Activated B cell treated with CpG ODN at 0.5 μM for 24 hours (primary cell): ENCODE measurements at regions not wholly inside any gene's neighbourhood (a gene's known extent, or its start where the extent isn't known, plus 50 kb on each side); places are given as distances from the start of the nearest gene placed in this dataset.

Experiments used
- ATAC-seq: fragments of 200-7000 bp; cut with Tn5 transposase; one replicate; pipeline ENCODE4 v1.10.0; 2021; ENCODE audit warnings: low read depth, mild to moderate bottlenecking, moderate library complexity
- CTCF ChIA-PET: fragments of 350-600 bp; sonication (Branson Sonifier 250); formaldehyde crosslinking; loops from one replicate; lab custom pipeline; 2021; ENCODE audit warnings: antibody characterized with exemption; lab: Charles Lee
- POLR2A ChIA-PET: fragments of 350-600 bp; sonication (Branson Sonifier 250); formaldehyde crosslinking; loops from one replicate; lab custom pipeline; 2021; ENCODE audit warnings: antibody characterized with exemption; lab: Charles Lee
- DNase-seq: peaks from one replicate; pipeline ENCODE4 v3.0.0; 2022
- H3K27ac Mint-ChIP-seq: one replicate; pipeline ENCODE4 v1.8.0; 2020; ENCODE audit warnings: mixed read lengths
- H3K27me3 Mint-ChIP-seq: one replicate; pipeline ENCODE4 v1.8.0; 2021; ENCODE audit warnings: mixed read lengths
- H3K36me3 Mint-ChIP-seq: one replicate; pipeline ENCODE4 v1.8.0; 2021; ENCODE audit warnings: low read depth, mixed read lengths
- H3K4me1 Mint-ChIP-seq: one replicate; pipeline ENCODE4 v1.8.0; 2021; ENCODE audit warnings: mixed read lengths
- H3K4me3 Mint-ChIP-seq: one replicate; pipeline ENCODE4 v1.8.0; 2020; ENCODE audit warnings: mild to moderate bottlenecking, mixed read lengths
- H3K9me3 Mint-ChIP-seq: one replicate; pipeline ENCODE4 v1.8.0; 2020; ENCODE audit warnings: mixed read lengths
- intact Hi-C: fragments of 100-400 bp; cut with micrococcal nuclease; formaldehyde crosslinking; loops from one replicate; pipeline ENCODE4 v1.15.1; 2024
- TF ChIP-seq, protein P1 (sequence below): fragments of 200-600 bp; IDR thresholded peaks from one replicate; pipeline ENCODE4 v1.8.0; 2022; ENCODE audit warnings: antibody characterized with exemption, mild to moderate bottlenecking

DNA sequence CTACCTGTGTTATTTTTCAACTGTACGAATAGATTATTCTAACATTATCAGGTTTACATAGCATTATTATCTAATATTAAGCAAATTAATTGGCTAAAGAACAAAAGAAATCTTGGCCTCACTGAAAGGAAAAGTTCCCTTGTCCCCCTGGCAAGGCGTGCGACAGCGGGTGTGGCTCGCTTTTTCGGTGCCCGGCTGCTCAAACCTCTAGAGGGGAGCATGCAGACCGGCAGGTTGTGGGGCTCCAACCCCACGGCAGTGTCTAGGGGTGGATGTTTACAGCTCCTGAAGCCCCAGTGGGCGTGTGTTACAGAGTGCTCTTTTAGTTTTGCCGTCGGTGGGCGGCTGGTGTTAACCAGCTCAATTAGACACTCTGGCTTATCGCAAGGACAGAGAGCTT, 456.4 kb downstream of the TNS3 start:
- POLR2A ChIA-PET: no interaction called here
- no peaks in the 10 kb centered on the region for H3K27me3 Mint-ChIP-seq
- intact Hi-C loops: no loop called here

DNA sequence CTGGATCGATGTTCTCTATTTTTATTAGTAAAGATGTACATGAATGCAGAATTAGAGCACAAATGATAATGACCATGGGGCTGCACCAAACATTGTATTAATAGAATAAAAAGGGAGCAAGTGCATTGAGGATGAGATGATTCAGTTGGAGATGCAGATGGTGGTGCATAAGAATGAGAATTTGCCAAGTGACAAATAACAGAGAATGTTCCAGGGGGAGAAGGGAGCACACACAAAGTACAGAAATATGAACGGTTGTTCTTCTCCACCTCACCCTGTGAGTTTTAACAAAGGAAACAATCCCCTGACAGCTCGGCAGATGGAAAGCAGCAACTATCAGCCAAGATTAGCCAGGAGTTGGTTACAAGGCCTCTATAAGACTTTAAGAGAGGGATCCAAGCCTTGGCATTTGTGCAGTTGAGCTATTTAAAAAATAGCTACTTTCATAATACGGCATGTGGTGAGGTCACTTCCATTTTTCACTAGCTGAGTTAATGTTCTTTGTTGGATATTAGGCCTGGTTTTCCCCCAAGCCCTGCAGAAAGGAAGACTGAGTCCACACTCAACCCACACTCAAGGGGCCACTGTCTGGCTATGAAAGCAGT, 462.5 kb downstream of the TNS3 start:
- H3K36me3 Mint-ChIP-seq: no peaks in the 10 kb centered on the region
- H3K27me3 Mint-ChIP-seq: no peaks in the 10 kb centered on the region
- H3K4me1 Mint-ChIP-seq: no peaks in the 10 kb centered on the region
- no peak for ATAC-seq
- no peak for DNase-seq
- ChIA-PET POLR2A (no interaction called here), CTCF (no interaction called here)
- H3K27ac Mint-ChIP-seq: no peak overlapping the region
- TF ChIP-seq, protein P1, sequence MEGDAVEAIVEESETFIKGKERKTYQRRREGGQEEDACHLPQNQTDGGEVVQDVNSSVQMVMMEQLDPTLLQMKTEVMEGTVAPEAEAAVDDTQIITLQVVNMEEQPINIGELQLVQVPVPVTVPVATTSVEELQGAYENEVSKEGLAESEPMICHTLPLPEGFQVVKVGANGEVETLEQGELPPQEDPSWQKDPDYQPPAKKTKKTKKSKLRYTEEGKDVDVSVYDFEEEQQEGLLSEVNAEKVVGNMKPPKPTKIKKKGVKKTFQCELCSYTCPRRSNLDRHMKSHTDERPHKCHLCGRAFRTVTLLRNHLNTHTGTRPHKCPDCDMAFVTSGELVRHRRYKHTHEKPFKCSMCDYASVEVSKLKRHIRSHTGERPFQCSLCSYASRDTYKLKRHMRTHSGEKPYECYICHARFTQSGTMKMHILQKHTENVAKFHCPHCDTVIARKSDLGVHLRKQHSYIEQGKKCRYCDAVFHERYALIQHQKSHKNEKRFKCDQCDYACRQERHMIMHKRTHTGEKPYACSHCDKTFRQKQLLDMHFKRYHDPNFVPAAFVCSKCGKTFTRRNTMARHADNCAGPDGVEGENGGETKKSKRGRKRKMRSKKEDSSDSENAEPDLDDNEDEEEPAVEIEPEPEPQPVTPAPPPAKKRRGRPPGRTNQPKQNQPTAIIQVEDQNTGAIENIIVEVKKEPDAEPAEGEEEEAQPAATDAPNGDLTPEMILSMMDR: no peak
- intact Hi-C loops: no loop called here
- H3K4me3 Mint-ChIP-seq: no peak overlapping the region
- no peaks in the 10 kb centered on the region for H3K9me3 Mint-ChIP-seq

More for the DNA sequence above, 456.4 kb downstream of the TNS3 start:
- no peaks in the 10 kb centered on the region for H3K36me3 Mint-ChIP-seq
- no peak overlapping the region for H3K27ac Mint-ChIP-seq
- CTCF ChIA-PET: no interaction called here
- DNase-seq: no peak
- no peaks in the 10 kb centered on the region for H3K4me1 Mint-ChIP-seq
- no peak for ATAC-seq
- no peaks in the 10 kb centered on the region for H3K9me3 Mint-ChIP-seq
- TF ChIP-seq, protein P1: no peak
- no peak overlapping the region for H3K4me3 Mint-ChIP-seq

DNA sequence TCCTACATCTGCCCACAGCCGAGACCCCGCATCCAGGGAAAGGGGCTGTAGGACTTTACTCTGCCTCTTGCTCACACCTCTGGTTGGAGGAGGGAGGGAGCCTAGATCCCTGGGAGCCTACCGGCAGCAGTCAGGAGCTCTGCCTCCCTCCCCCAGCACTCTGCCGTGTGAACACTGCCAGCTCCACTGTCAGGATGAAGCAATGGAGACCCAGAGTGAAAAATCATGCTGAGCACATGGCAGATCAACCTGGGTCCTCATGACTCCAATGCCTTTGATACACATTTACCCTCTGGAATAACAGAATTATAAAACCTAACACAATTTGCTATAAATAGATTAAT, 477.7 kb downstream of the TNS3 start:
- no peak for ATAC-seq
- no peak overlapping the region for H3K4me3 Mint-ChIP-seq
- no peaks in the 10 kb centered on the region for H3K36me3 Mint-ChIP-seq
- peaks cover 2% of the 10 kb centered on the region for H3K4me1 Mint-ChIP-seq
- TF ChIP-seq, protein P1: no peak
- intact Hi-C loops: no loop called here
- H3K27me3 Mint-ChIP-seq: no peaks in the 10 kb centered on the region
- CTCF ChIA-PET: no interaction called here
- DNase-seq: no peak
- POLR2A ChIA-PET: no interaction called here
- no peaks in the 10 kb centered on the region for H3K9me3 Mint-ChIP-seq
- no peak overlapping the region for H3K27ac Mint-ChIP-seq

DNA sequence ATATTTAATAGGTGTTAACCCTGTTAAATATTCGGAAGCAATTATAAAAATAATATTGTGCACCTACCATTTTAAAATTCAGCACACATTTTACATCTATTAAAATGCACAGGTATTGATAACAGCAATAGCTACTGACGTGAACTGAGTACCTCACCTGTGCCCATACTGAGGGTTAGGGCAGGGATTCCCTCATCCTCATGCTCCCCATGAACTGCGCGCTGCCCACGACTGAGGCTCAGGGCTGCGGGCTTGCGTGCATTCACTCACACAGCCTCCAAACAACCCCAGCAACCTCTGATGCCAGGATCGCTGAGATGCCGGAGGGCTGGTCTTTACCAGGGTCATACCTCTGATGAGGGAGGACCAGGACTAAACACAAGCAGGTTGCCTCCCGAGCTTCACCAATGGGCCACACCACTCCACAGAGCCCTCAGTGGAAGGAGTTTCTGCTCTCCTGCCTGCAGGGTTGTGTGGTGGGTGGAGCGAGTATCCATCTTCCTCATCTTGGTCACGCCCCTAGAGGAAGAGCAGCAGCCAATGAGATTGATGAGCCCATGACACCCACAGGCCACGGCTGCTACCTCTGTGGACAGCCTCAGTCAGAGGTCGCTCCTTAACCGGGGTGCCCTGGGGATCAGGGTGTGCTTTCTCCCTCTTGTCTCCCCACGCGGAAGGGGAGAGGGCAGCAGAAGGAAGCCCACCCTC, 478.3 kb downstream of the TNS3 start:
- Mint-ChIP-seq H3K27ac (no peak overlapping the region), H3K36me3 (no peaks in the 10 kb centered on the region), H3K4me1 (peaks cover 2% of the 10 kb centered on the region), H3K9me3 (no peaks in the 10 kb centered on the region), H3K27me3 (no peaks in the 10 kb centered on the region), H3K4me3 (no peak overlapping the region)
- DNase-seq (no peak), ATAC-seq (no peak)
- intact Hi-C loops: no loop called here
- TF ChIP-seq, protein P1: no peak
- POLR2A ChIA-PET: no interaction called here
- CTCF ChIA-PET: no interaction called here

DNA sequence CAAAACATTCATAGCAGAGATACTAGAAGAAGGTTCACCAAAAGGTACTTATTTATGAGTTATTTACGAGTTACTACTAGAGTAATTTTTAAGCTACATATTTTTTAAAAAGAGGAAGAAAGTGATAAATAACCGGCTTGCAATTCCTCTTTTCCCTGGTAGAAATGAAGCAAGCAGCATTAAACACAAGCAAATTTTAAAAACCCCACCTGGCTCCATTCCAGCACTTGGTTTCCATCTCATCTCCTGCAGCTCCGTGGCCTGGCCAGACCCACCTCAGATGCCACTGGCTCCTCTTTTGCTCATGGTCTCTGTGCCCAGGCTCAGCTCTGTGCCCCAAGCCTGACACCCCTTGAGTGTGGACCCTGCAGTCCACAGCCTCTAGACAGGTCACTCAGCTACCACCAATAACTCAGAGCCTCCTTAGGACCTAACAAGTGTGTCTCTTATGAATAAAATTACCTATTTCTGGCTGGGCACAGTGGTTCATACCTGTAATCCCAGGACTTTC, 479.5 kb downstream of the TNS3 start:
- Mint-ChIP-seq H3K9me3 (no peaks in the 10 kb centered on the region), H3K4me1 (peaks cover 2% of the 10 kb centered on the region), H3K36me3 (no peaks in the 10 kb centered on the region), H3K27ac (no peak overlapping the region), H3K4me3 (no peak overlapping the region), H3K27me3 (no peaks in the 10 kb centered on the region)
- intact Hi-C loops: no loop called here
- ChIA-PET POLR2A (no interaction called here), CTCF (interaction anchor here (1.2 kb wide), 1 partner anchor 13 kb away, joined by 4 read pairs; no protein-coding TSS in a partner anchor)
- ATAC-seq: no peak
- no peak for DNase-seq
- TF ChIP-seq, protein P1: no peak
